ENCODE measurements at regions not wholly inside any gene's neighbourhood (a gene's known extent, or its start where the extent isn't known, plus 50 kb on each side); places are given as distances from the start of the nearest gene placed in this dataset.

GRCh38 chr7:57342954-57343353 is 107.0 kb upstream of the ZNF716 start:
- in situ Hi-C loops (cut with HindIII; ENCODE audit: low pct_unique_long_range_greater_than_20kb, low sequenced_read_pairs): no loop called here
- Histone ChIP-seq H3K9me3 (ENCODE audit: control insufficient read depth, insufficient read depth, low read depth, low read length) (no peaks in the 10 kb centered on the region), H3K27ac (ENCODE audit: low read length) (no peak overlapping the region), H3K27me3 (ENCODE audit: control insufficient read depth, insufficient read depth, low read length) (no peaks in the 10 kb centered on the region), H3K4me1 (ENCODE audit: control insufficient read depth, insufficient read depth, low read length) (no peaks in the 10 kb centered on the region), H3K4me3 (ENCODE audit: low read depth in 2 of 2, low read length in 2 of 2) (no peak overlapping the region), H3K36me3 (ENCODE audit: control insufficient read depth, insufficient read depth, low read length) (no peaks in the 10 kb centered on the region)
- CTCF ChIA-PET: no interaction called here
- TF ChIP-seq REST (IDR thresholded peaks at IDR 0.05; ENCODE audit: insufficient read depth in 1 of 2, low read depth in 2 of 2, low read length in 1 of 2) (no peak), POLR2AphosphoS5 (IDR thresholded peaks at IDR 0.05; ENCODE audit: low read depth, low read length) (no peak), SIN3A (IDR thresholded peaks at IDR 0.05; ENCODE audit: borderline replicate concordance, insufficient read depth, low read depth, low read length) (no peak), CTCF (IDR thresholded peaks at IDR 0.05) (no peak), TCF7L2 (IDR thresholded peaks at IDR 0.05; ENCODE audit: low read depth, low read length) (no peak)
- ATAC-seq (no peak), DNase-seq (ENCODE audit: low read depth, low spot score) (no peak)
- intact Hi-C loops (cut with micrococcal nuclease; ENCODE audit: unreplicated experiment): no loop called here
- BruUV-seq (replicated peaks): no TSS peak
- POLR2A ChIA-PET: no interaction called here

- CTCF ChIA-PET: no interaction called here
- Histone ChIP-seq H3K27ac (ENCODE audit: low read length) (no peak overlapping the region), H3K4me1 (ENCODE audit: control insufficient read depth, insufficient read depth, low read length) (no peaks in the 10 kb centered on the region), H3K4me3 (ENCODE audit: low read depth in 2 of 2, low read length in 2 of 2) (no peak overlapping the region), H3K27me3 (ENCODE audit: control insufficient read depth, insufficient read depth, low read length) (no peaks in the 10 kb centered on the region), H3K36me3 (ENCODE audit: control insufficient read depth, insufficient read depth, low read length) (no peaks in the 10 kb centered on the region), H3K9me3 (ENCODE audit: control insufficient read depth, insufficient read depth, low read depth, low read length) (no peaks in the 10 kb centered on the region)
- TF ChIP-seq POLR2AphosphoS5 (IDR thresholded peaks at IDR 0.05; ENCODE audit: low read depth, low read length) (no peak), REST (IDR thresholded peaks at IDR 0.05; ENCODE audit: insufficient read depth in 1 of 2, low read depth in 2 of 2, low read length in 1 of 2) (no peak), SIN3A (IDR thresholded peaks at IDR 0.05; ENCODE audit: borderline replicate concordance, insufficient read depth, low read depth, low read length) (no peak), TCF7L2 (IDR thresholded peaks at IDR 0.05; ENCODE audit: low read depth, low read length) (no peak), CTCF (IDR thresholded peaks at IDR 0.05) (no peak)
- BruUV-seq (replicated peaks): no TSS peak
- intact Hi-C loops (cut with micrococcal nuclease; ENCODE audit: unreplicated experiment): no loop called here
- no peak for ATAC-seq
- POLR2A ChIA-PET: no interaction called here
- DNase-seq (ENCODE audit: low read depth, low spot score): no peak
- in situ Hi-C loops (cut with HindIII; ENCODE audit: low pct_unique_long_range_greater_than_20kb, low sequenced_read_pairs): no loop called here
These were observed 105.9 kb upstream of the ZNF716 start for GRCh38 chr7:57343901-57344622.
